GM21529 (cell line): ENCODE measurements at regions not wholly inside any gene's neighbourhood (a gene's known extent, or its start where the extent isn't known, plus 50 kb on each side); places are given as distances from the start of the nearest gene placed in this dataset.
A peak's percentile ranks its signal among the peaks of the same experiment; 100 is the strongest.

Experiments
- ATAC-seq: cut with Tn5 transposase; IDR thresholded peaks from one replicate; pipeline ENCODE4 v1.9.1; 2021; ENCODE audit not compliant: unreplicated experiment

DNA sequence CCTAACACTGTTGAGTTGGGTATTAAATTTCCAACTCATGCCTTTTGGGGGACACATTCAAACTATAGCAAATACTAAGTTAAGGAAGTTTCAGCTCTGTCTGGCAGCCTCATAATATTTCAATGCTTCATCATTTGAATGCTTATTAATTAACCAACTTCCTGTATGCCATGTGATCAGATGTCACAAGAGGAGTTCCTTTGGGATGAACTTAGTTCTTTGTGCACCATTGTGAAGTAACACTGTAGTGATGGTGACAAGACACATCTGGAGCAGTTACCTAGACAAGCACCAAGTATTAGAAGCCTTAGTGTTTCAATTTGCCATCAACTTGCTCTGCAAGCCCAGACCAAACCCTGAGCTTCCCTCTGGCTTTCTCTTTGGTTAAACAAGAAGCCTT is 90.7 kb upstream of the IL12B start:
- ATAC-seq: no peak

GRCh38 chr5:159422361-159422760 is 92.1 kb upstream of the IL12B start:
- ATAC-seq: no peak

GRCh38 chr5:159422910-159423309 is 92.6 kb upstream of the IL12B start:
- no peak for ATAC-seq

GRCh38 chr5:159424123-159424522 is 93.8 kb upstream of the IL12B start:
- ATAC-seq: peak; percentile 33

- ATAC-seq: no peak
Measured at GRCh38 chr5:159426694-159427093, 96.4 kb upstream of the IL12B start.

- peak; percentile 73 for ATAC-seq
Measured at GRCh38 chr5:159427180-159428012, 97.1 kb upstream of the IL12B start.

- no peak for ATAC-seq
Measured at GRCh38 chr5:159430361-159431012, 100.2 kb upstream of the IL12B start.

DNA sequence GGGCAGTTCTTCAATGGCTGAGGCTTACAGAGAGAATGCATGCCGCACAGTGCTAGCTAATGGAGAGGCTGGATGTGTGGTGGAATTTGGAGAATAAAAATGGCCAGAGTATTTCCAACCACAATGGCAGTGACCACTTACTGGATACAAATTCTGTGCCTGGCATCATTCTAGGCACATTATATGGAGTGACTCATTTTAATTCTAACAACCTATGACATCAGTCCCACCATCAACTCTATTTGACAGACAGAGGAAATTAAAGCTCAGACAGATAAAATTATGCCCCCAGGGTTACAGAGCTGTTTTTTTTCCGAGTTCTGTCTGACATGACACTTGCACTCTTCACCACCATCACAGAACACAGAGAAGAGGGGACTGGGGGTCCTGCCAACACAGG is 105.6 kb upstream of the IL12B start:
- no peak for ATAC-seq

DNA sequence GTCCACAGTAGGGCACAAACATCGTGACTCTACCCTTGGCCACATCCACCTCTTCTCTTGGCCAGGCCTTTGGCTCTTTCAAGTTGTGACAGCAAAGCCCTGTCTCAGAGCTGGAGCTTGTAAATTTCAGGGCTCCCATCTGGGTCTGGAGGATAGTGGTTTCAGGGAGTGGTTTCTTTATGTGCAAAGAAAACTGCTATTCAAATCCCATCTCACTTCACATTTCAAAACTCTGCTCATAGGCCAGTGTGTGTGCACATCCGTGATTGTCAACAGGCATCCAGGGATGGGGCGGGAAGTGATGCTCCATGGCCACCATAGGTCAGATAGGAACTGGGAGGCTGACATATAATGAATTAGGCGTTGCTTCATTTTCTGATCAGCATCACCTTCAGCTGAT is 107.8 kb upstream of the IL12B start:
- no peak for ATAC-seq

DNA sequence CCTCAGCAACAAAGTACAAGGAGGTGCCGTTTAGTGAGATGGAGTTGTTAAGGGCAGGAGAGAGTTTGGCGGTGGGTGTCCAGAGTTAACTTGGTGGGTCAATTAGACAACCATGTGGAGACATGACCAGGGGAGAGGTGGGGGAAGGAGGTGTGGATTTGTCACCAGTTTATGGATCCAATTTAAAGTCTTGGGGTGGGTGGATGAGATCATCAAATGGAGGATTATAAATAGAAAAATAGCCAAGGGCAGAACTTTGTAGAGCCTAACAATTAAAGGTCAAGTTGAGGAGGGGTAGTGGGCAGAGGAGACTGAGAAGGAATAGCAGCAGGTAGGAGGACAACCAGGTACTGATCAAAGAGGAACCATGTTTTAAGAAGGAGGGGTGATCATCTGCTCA is 108.7 kb upstream of the IL12B start:
- no peak for ATAC-seq

DNA sequence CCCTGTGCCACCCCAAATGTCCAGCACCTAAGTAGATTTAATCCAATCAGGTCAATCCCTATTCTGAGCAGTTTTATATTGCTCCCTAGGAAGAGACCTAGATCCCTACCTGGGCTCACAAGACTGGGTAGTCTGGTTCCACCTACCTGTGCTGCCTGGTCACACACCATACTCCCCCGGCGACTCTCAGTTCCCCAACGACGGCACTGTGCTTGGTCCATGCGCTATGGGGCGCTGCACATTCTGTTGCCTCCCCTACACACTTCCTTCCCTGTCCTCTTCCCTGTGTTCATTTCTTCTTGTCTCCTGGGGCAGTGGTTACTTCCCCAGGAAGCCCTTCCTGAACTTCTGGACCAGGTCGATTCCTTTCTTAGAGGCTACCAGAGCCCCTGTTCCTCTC is 109.9 kb upstream of the IL12B start:
- ATAC-seq: peak; percentile 78

DNA sequence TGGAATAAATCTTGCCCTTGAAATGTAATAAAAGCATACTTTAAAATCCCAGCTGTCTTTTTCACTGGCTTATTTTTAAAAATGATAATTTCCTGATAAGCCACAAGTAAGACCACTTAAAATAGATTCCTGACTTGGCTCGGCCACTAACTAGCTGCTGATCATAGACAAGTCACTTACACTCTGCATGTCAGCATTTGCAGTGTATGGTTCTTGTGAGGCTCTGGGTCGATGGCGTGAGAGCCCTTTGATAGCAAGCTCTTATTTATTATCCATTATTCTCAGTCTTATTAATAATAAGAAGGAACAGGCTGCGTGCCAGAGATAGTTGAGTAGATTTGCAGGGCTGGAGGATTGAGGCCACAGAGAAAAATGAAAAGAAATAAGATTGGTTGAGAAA is 110.7 kb upstream of the IL12B start:
- no peak for ATAC-seq

GRCh38 chr5:159441441-159441840 is 111.2 kb upstream of the IL12B start:
- ATAC-seq: no peak

DNA sequence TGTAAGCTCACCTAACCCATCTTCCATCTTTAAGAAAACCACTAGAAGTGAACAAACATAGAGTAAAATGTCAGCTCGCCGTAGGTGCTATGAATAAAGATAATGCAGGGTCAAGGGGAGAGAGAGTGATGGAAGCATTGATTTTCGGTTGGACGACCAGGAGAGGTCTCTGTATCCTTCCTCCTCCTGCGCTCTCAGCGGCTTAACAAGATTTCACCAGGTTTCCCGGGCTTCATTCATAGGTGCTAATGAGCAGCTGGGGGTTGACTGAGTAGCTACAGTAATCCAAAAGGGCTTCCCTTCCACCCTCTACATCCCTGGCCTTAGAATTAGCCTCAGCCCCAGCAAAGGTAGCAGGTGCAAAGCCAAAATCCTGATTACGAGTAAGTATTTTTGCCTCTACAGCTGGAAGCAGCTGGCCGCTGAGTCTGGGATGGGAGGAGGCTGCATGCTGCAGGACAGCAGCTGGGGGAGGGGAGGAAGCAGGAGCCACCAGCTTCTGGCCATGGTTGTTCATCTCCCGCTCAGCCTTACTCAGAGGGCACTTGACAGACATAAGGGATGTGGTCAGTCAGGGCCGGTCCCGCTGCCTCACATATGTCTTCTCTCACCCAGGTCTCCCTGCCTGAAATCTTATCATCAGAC is 112.0 kb upstream of the IL12B start:
- ATAC-seq: no peak

- no peak for ATAC-seq
Measured at GRCh38 chr5:159444441-159445082, 114.3 kb upstream of the IL12B start.

GRCh38 chr5:159447116-159447515 is 116.8 kb upstream of the IL12B start:
- no peak for ATAC-seq

DNA sequence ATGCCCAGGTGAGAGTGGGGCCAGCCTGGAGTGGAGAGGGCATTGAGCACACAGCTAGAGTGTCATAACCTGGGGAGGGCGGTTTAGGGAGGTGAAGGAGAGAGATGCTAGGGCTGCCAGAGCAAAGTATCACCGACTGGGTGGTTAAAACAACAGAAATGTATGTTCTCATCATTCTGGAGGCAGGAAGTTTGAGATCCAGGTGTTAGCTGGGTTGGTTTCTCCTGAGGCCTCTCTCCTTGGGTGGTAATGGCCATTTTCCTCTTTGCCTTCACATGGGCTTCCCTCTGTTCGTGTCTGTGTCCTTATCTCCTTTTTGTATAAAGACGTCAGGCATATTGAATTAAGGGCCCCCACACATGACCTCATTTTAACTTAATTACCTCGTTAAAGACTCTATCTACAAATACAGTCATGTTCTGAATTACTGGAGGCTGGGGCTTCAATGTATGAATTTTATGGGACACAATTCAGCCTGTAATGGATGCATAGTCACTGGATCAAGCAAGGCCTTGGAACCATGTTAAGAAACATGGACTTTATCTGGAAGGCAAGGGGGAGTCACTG is 118.6 kb upstream of the IL12B start:
- no peak for ATAC-seq

GRCh38 chr5:159449925-159450324 is 119.6 kb upstream of the IL12B start:
- ATAC-seq: no peak

GRCh38 chr5:159450417-159450816 is 120.1 kb upstream of the IL12B start:
- no peak for ATAC-seq

DNA sequence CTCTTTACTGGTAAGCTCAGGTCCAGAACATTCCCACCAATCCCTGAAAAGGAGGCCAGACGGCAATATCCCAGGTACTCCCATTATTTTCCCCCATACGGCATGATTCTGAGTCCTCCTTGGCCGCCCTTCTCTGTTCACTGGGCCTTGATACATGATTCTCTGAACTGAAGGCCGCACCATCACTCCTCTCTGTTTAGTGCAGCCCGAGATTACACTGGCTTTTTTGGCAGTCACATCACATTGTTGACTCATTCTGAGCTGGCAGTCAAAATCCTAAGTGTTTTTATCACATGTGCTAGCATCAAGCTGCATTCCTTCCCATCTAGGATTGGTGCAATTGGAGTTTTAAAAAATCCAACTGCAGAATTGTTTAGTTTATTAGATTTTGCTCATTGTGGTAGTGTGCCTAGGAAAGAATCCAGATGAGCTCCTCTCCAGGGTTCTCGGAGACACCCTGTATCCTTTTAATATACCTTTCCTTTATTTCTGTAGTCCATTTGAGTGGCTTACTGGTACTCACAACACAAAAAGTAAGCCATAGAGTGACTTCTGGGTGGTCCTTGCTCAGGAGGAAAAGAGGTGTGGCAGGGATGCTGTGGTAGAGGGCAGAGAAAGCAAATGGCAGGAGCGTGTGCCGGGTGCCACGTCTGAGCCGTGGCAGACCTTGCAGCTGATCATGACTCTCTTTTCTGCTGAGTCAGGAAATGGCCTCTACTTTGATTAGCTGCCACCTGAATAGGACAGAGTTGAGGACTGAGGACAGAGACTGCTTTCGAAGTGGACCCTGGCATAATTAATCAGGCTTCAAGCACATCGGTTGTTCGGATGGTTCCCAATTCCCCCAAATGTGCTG is 121.1 kb upstream of the IL12B start:
- no peak for ATAC-seq
